ENCODE measurements at regions not wholly inside any gene's neighbourhood (a gene's known extent, or its start where the extent isn't known, plus 50 kb on each side); places are given as distances from the start of the nearest gene placed in this dataset.

GRCh38 chr12:61070640-61071414 is 1189.4 kb upstream of the USP15 start:
- Histone ChIP-seq H3K27ac (ENCODE audit: extremely low read depth, low read depth, low read length) (no peak overlapping the region), H3K9me3 (ENCODE audit: control insufficient read depth, insufficient read depth, low read depth, low read length) (no peaks in the 10 kb centered on the region), H3K4me1 (ENCODE audit: control insufficient read depth, insufficient read depth, low read length) (no peaks in the 10 kb centered on the region), H3K4me3 (ENCODE audit: low read depth, low read length) (no peak overlapping the region), H3K36me3 (ENCODE audit: control insufficient read depth in 2 of 2, insufficient read depth in 1 of 2, low read length in 2 of 2) (no peaks in the 10 kb centered on the region)
- ChIA-PET CTCF (no interaction called here), POLR2A (no interaction called here)
- TF ChIP-seq ZNF18 (tag by site-specific recombination; IDR thresholded peaks at IDR 0.05): no peak
- no peak for TF ChIP-seq KLF17 (tag by site-specific recombination; IDR thresholded peaks at IDR 0.05)
- no peak for TF ChIP-seq ZBTB44 (tag by site-specific recombination; IDR thresholded peaks at IDR 0.05)
- no peak for TF ChIP-seq ZNF529 (tag by site-specific recombination; IDR thresholded peaks at IDR 0.05; ENCODE audit: insufficient replicate concordance)
- no peak for TF ChIP-seq HOXC10 (CRISPR knock-in tag; IDR thresholded peaks at IDR 0.05)
- no peak for TF ChIP-seq PRDM10 (tag by site-specific recombination; IDR thresholded peaks at IDR 0.05)
- TF ChIP-seq ZNF791 (tag by site-specific recombination; IDR thresholded peaks at IDR 0.05): no peak
- TF ChIP-seq ZBTB11 (tag by site-specific recombination; conservative IDR thresholded peaks at IDR 0.05; ENCODE audit: low read depth): no peak
- TF ChIP-seq ZFP37 (tag by site-specific recombination; IDR thresholded peaks at IDR 0.05): no peak
- TF ChIP-seq OSR2 (tag by site-specific recombination; IDR thresholded peaks at IDR 0.05): no peak
- no peak for TF ChIP-seq PRDM2 (tag by site-specific recombination; IDR thresholded peaks at IDR 0.05; ENCODE audit: borderline replicate concordance)
- TF ChIP-seq HOXA7 (CRISPR knock-in tag; IDR thresholded peaks at IDR 0.05; ENCODE audit: borderline replicate concordance): no peak
- no peak for TF ChIP-seq ZNF426 (tag by site-specific recombination; IDR thresholded peaks at IDR 0.05)

Data from HEK293 (cell line).